GM12801 (cell line): ENCODE measurements at regions not wholly inside any gene's neighbourhood (a gene's known extent, or its start where the extent isn't known, plus 50 kb on each side); places are given as distances from the start of the nearest gene placed in this dataset.

ENCODE experiments used
- CTCF ChIP-seq: IDR thresholded peaks from one replicate; pipeline ENCODE4 v1.5.1; 2011; ENCODE audit warnings: control low read depth; ENCODE audit not compliant: insufficient read length; ENCODE audit errors: extremely low read depth

GRCh38 chr5:173752653-173753052, 135.5 kb upstream of the CPEB4 start:
- TF ChIP-seq CTCF: no peak

GRCh38 chr5:173753307-173754168, 134.6 kb upstream of the CPEB4 start:
- no peak for TF ChIP-seq CTCF

DNA sequence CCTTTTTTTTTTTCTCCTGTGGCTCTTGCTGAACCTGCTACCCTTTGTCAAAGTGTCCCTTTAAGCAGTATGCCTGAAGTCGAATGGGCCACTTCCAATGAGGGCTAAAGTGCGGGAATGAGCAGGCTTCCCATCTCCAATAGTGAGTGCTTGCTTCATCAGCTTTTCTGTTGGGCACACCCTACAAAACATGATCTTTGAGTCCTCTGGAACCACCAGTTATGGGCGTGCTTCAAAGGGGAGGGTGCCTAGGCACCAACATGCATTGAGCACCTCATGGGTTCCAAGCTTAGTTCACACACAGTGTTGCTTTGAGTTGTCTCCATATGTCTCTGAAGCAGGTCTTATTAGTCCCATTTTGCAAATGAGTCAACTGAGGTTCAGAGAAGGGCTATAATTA, 132.8 kb upstream of the CPEB4 start:
- TF ChIP-seq CTCF: no peak

DNA sequence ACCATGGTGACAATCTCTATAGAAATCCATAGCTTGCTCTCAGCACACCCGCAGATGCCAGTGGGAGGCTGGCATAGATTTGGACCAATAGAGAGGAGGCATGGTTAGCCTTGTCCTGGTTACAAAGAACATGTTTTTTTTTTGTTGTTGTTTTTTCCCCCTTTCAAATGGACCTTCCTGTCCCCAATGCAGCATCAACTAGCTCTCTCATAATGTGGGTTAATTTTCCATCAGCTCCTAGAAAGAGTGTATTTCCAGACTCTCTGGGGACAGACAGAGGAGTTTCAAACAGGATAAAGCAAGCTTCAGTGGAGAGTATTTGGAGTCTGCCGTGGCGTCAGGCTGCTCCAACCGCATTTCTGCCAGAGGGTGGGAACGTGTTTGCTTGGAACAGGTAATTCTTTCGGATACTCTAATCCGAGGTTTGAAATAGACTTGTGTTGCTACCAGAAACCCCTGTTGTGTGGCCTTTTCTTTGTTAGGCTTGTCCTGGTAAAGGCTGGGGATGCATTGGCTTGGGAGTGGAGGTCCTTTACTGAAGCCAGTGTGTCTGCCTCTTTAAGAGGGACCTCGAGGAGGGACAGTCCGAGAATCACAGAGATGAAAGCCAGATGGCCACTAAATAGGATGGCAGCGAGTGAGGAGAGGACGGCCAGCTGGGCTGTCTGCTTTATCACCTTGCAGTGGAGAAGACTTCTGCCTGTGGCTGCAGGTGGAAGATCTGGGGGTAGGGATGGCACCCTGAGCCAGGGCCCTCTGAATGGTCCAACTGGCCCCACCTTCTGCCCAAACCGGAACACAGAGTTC, 130.5 kb upstream of the CPEB4 start:
- no peak for TF ChIP-seq CTCF

- no peak for TF ChIP-seq CTCF
Measured at GRCh38 chr5:173758676-173759075, 129.5 kb upstream of the CPEB4 start.

GRCh38 chr5:173759691-173760090, 128.5 kb upstream of the CPEB4 start:
- TF ChIP-seq CTCF: no peak

DNA sequence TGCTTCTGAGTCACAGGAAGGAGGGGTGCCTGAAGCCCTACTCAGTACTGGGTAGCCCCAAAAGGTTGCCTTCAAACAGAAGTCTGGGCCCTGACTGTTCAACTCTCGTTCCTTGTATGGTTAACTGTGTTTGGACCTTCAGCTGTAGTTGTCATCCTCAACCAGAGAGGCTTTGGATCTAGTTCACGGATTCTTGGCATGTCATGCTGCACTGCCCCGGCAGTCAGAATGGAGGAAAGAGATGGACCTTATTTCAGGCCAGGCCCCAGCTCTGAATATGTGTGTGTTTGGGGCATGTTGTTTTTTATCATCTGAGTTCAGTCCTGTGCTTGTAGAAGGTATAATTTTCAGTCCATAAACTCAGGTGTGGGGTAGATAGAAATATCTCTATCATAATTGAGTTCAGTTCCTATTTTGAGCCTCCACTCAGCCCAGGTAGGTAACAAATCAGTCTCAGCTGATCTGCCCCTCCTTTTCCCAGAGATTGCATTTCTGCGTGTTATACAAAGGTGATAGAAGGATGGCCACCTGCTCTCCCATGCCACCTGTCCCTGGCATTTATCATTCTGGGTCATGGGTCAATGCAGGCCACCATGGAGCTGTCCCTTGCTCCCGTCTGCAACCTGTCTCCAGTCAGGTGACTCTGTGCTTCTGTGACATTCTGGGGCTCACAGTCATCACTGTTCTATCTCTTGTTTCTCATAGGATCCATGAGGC, 127.5 kb upstream of the CPEB4 start:
- no peak for TF ChIP-seq CTCF
